ENCODE measurements at regions not wholly inside any gene's neighbourhood (a gene's known extent, or its start where the extent isn't known, plus 50 kb on each side); places are given as distances from the start of the nearest gene placed in this dataset.

- no peak for TF ChIP-seq CTCF (IDR thresholded peaks at IDR 0.05)
- TF ChIP-seq POLR2A (IDR thresholded peaks at IDR 0.05): no peak
Observed at GRCh38 chr6:73903155-73903554, 207.2 kb downstream of the CD109 start.
